HG02870 (cell line): ENCODE measurements at regions not wholly inside any gene's neighbourhood (a gene's known extent, or its start where the extent isn't known, plus 50 kb on each side); places are given as distances from the start of the nearest gene placed in this dataset.
"Not testable (repeated sequence)": the region's sequence is repeated elsewhere in the genome, so short reads cannot be mapped to it uniquely, and the experiment has no call there.

Experiments
- ATAC-seq: cut with Tn5 transposase; IDR thresholded peaks from one replicate; pipeline ENCODE4 v1.9.1; 2021; ENCODE audit warnings: mild to moderate bottlenecking, moderate library complexity; ENCODE audit not compliant: unreplicated experiment

- ATAC-seq: no peak
These were observed 80.3 kb upstream of the RFLNA start for GRCh38 chr12:124214574-124214973.

DNA sequence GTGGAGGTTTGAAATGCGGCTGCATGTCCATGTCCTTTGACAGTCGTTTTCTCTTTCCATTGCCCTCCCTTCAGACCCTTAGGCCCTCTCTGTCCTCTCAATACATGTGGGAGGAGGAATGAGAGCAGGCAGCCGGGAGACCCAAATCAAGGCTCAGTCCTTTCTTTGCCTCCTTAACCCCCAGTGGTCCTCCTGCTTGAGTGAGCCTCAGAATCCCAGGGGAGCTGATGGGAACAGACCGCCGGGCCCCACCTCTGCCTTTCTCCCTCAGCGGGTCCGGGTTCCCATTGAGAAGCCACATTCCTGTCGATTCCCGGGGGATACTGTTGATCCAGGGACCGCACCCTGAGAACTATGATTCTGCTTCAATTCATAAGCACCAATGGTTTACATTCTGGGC, 77.9 kb upstream of the RFLNA start:
- ATAC-seq: no peak

- ATAC-seq: no peak
These were observed 77.2 kb upstream of the RFLNA start for GRCh38 chr12:124217508-124218242.

DNA sequence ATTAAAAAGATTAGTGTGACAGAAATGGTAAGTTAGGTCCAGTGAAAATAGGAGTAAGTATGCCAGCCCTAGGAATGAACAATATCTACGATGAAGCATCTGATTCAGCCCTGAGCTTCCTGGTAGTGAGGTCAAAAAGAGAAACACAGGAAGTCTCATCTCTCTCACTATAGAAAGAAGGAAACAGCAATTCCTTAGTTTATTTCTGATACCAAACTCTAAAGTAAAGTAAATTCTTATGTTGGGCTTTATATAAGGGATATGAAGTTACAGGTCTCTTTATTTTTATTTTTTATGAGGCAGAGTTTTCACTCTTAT, 76.7 kb upstream of the RFLNA start:
- no peak for ATAC-seq

- ATAC-seq: not testable (repeated sequence)
These were observed 76.2 kb upstream of the RFLNA start for GRCh38 chr12:124218650-124219049.

DNA sequence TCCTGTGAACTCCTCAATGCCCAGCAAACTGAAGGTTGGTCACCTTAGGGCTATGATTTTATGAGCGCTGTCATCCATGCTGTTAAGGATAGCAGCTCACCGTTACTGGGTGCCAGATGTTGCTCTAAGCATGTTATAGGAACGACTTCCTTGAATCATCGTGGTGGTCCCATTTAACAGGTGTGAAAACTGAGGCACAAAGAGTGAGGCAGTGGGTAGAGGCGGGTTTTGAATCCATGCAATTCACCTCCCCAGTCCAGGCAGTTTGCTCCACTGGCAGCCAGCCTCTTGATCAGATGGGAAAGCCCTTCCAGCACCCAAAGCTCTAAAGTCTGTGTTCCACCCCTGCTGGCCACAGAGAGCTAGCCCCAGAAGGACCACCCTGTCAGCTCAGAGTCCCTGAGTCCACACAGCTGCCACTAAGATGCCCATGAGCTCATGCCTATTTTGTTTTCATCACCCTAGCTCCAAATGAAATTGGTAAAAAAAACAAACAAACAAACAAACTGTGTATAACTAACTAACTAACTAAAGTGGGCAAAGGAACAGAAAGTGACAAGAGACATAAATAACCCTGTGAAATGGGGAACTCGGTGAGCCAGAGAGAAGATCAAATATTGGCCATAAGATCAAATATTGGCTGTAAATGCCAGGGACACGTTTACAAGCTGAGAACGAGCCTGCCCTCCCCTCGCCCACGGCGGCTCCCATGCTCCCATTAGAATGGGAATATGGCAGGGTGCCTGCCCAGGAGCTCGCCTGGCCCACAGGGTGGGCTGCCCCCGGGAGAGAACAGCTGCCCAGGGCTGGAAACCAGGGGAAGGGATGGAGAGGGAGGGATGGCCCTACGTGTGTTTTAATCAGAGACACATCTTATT, 72.3 kb upstream of the RFLNA start:
- no peak for ATAC-seq

GRCh38 chr12:124223733-124224138, 71.2 kb upstream of the RFLNA start:
- not testable (repeated sequence) for ATAC-seq

DNA sequence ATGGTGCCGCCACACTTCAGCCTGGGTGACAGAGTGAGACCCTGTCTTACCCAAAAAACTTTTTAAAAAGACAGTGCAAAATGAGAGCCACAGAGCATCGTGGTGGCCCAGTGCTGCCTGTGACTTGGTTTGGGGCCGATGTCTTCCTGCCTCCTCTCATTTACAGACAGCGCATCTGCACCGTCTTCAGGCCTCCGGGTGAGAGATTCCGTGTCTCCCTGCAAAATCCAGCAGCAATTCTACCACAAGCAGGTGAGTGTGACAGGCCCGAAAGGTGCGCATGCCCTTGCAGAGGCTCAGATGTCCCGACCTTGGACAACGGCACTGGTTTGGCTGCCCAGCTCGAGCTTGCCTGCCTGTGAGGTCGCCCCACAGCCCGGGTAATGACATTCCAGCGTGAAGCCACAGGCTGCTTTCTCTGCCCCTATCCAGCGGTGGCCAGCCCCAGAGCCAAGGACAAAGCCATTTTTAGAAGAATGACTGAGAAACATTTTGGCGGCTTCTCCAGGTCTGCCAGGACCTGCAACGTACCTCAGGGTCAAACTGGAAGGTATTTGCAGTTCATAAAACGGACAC, 70.3 kb upstream of the RFLNA start:
- ATAC-seq: no peak

DNA sequence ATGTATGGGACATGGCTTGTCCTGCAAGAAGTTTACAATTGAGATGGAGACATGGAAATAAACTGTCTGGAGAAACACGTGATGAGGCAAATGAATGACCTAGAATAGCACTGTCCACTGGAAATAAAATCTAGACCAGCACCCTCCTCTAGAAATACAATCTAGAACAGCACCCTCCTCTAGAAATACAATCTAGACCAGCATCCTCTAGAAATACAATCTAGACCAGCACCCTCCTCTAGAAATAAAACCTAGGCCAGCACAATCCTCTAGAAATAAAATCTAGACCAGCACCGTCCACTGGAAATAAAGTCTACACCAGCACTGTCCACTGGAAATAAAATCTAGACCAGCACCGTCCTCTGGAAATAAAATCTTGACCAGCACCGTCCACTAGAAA, 69.2 kb upstream of the RFLNA start:
- no peak for ATAC-seq

DNA sequence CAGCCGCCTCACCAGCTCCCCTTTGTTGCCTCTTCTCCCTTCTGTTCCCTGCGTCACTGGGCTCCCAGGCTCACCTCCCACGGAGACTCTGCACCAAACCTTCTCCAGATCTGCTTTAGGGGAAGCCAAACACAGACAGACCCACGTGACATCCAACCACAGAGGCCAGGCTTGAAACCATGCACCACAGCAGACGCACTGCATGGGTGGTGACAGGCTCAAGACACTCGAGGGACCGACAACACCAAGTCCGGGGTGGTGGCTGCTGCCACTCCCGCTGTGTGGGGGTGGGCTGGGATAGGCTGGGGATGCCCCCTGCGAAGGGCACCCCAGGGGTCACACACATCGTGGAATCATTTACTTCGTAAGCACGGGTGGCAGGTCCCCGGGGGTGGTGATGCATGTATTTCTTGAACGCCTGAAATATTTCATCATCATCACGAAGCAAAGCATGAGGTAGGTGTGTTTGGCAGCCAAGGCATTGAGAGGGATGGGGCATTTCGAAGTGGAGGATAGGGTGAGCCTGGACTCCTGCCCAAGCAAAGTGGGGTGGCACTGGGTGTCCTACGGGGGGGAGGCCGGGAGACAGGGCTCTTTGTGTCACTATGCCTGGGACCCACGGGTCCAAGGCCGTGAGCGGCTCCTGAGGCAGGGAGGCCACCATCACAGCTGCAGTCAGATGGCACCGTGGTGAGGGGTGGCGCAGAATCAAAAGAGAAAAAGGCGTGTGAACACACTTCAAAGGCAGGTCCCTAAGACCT, 66.8 kb upstream of the RFLNA start:
- ATAC-seq: no peak

- ATAC-seq: no peak
These were observed 65.4 kb upstream of the RFLNA start for GRCh38 chr12:124229520-124229919.

DNA sequence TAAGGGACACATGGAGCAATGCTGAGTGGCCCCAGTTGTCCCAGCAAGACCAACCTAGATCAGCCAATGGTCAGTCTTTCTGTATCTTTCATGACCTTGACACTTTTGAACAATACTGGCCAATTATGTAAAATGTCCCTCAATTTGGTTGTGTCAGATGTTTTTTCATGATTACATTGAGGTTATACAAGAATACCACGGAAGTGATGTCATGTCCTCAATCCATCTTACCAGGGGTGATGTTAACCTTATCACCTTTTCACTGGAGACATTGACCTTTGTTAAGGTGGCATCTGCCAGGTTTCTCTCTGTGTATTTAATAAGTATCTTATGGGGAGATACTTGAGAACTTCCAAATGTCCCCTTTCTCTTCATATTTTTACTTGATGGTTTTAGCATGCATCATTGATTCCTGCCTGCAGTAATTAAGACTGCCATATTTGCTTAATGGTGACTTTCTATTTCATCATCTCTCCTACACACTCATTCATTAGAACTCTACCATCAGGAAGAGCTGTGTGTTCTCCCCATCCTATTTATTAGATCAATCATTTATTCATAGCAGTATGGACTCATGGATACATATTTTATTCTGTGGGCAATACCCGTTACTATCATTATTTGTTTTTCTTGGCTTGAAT, 64.7 kb upstream of the RFLNA start:
- no peak for ATAC-seq

DNA sequence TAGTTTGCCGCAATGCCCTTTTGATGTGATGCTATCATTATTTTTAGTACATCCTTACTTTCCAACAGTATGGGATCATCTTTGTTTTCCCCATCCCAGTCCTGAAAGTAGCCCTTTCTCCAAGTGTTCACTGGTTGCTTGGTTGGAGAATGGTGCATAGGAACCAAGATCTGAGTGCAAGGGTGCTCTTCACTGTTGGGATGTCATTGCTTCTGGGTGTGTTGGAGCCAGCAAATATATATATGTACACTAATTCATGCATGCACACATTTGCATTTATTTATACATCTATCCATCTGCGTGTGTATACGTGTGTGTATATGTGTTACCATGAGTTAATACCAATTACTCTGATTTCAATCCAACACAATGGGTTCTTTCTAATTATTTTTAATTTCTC, 64.1 kb upstream of the RFLNA start:
- no peak for ATAC-seq

GRCh38 chr12:124231980-124232653, 62.8 kb upstream of the RFLNA start:
- ATAC-seq: no peak

DNA sequence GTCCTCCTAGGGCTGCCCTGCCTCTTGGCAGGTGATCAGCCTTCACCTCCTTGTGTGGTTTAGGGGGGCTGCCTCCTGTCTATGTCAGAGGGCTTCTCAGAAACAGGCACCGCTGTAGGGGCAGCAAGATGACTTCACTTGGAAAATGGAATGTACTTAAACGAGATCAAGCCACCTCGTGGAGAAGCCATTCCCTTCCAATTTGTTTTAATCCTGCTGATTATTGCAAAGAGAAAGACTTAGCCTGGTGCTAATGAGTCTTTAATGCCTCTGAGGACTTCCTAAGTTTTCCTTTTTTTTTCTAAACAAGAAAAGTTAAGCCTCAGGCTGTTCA, 62.3 kb upstream of the RFLNA start:
- no peak for ATAC-seq

GRCh38 chr12:124233041-124233796, 61.7 kb upstream of the RFLNA start:
- ATAC-seq: no peak

GRCh38 chr12:124233846-124234640, 60.9 kb upstream of the RFLNA start:
- no peak for ATAC-seq

- no peak for ATAC-seq
These were observed 58.3 kb upstream of the RFLNA start for GRCh38 chr12:124236625-124237031.

GRCh38 chr12:124238886-124239285, 56.0 kb upstream of the RFLNA start:
- no peak for ATAC-seq
